Astrocyte (in vitro differentiated cells and primary cell): ENCODE measurements at regions not wholly inside any gene's neighbourhood (a gene's known extent, or its start where the extent isn't known, plus 50 kb on each side); places are given as distances from the start of the nearest gene placed in this dataset.

Experiments
- CTCF ChIP-seq: IDR thresholded peaks from 2 replicates; pipeline ENCODE4 v1.5.1; 2011; ENCODE audit warnings: low read depth, mild to moderate bottlenecking, inconsistent platforms, low read length, moderate library complexity; ENCODE audit not compliant: insufficient read depth
- EZH2 ChIP-seq: IDR thresholded peaks from 2 replicates; pipeline ENCODE4 v1.6.1; 2012; ENCODE audit warnings: mild to moderate bottlenecking, low read length, inconsistent platforms; ENCODE audit not compliant: insufficient read depth

- TF ChIP-seq CTCF: no peak
- no peak for TF ChIP-seq EZH2
These were observed 51.1 kb upstream of the SMARCA2 start for GRCh38 chr9:1964093-1964492.
